AG09309 (cell line): ENCODE measurements at regions not wholly inside any gene's neighbourhood (a gene's known extent, or its start where the extent isn't known, plus 50 kb on each side); places are given as distances from the start of the nearest gene placed in this dataset.

Experiments used
- DNase-seq: peaks from one replicate; pipeline ENCODE4 v3.0.0-alpha.2; 2010; ENCODE audit warnings: low read depth
- H3K4me3 ChIP-seq: 2 replicates; pipeline ENCODE4 v1.5.1; 2011; ENCODE audit warnings: mild to moderate bottlenecking, low read depth, low read length, moderate library complexity; ENCODE audit not compliant: control insufficient read depth
- CTCF ChIP-seq: IDR thresholded peaks from 2 replicates; pipeline ENCODE4 v1.5.1; 2011; ENCODE audit warnings: mild to moderate bottlenecking, low read depth, low read length, inconsistent platforms; ENCODE audit not compliant: insufficient read depth, control insufficient read depth; ENCODE audit errors: missing control alignments

- TF ChIP-seq CTCF, result no peak
- no peak overlapping the region for H3K4me3 ChIP-seq
- no peak for DNase-seq
These were observed 252.9 kb upstream of the CBLB start for GRCh38 chr3:106121491-106122289.

- no peak overlapping the region for H3K4me3 ChIP-seq
- DNase-seq, result no peak
- TF ChIP-seq CTCF, result no peak
These were observed 256.0 kb upstream of the CBLB start for GRCh38 chr3:106124818-106125217.

GRCh38 chr3:106125321-106125720, 256.5 kb upstream of the CBLB start:
- no peak for TF ChIP-seq CTCF
- DNase-seq, result no peak
- H3K4me3 ChIP-seq, result no peak overlapping the region

GRCh38 chr3:106126067-106126845, 257.4 kb upstream of the CBLB start:
- DNase-seq, result no peak
- no peak overlapping the region for H3K4me3 ChIP-seq
- no peak for TF ChIP-seq CTCF

GRCh38 chr3:106126846-106127235, 258.0 kb upstream of the CBLB start:
- TF ChIP-seq CTCF, result no peak
- no peak overlapping the region for H3K4me3 ChIP-seq
- no peak for DNase-seq

- DNase-seq, result no peak
- TF ChIP-seq CTCF, result no peak
- no peak overlapping the region for H3K4me3 ChIP-seq
These were observed 261.1 kb upstream of the CBLB start for GRCh38 chr3:106129939-106130338.
